Aorta (tissue), 5 donors: ENCODE measurements at regions not wholly inside any gene's neighbourhood (a gene's known extent, or its start where the extent isn't known, plus 50 kb on each side); places are given as distances from the start of the nearest gene placed in this dataset.

Experiments used
- ATAC-seq: fragments of 200-7000 bp; cut with Tn5 transposase; one replicate; pipeline ENCODE4 v1.9.1; 2022; ENCODE audit warnings: moderate library complexity; ENCODE audit not compliant: low FRiP score
- DNase-seq, 2 donors: peaks; one replicate each; pipeline ENCODE4 v3.0.0-alpha.2; 2020
- H3K27ac ChIP-seq, 2 donors: one replicate each; pipeline ENCODE4 v1.5.1; 2013; ENCODE audit warnings: low read length in 2 of 2, mild to moderate bottlenecking in 2 of 2, moderate library complexity in 2 of 2, control low read depth in 1 of 2, inconsistent platforms in 1 of 2, low read depth in 1 of 2
- H3K27me3 ChIP-seq, 2 donors: one replicate each; pipeline ENCODE4 v1.6.1; 2013; ENCODE audit warnings: control low read depth in 1 of 2, low read length in 1 of 2, mild to moderate bottlenecking in 1 of 2, moderate library complexity in 1 of 2; ENCODE audit not compliant: insufficient read depth in 2 of 2, control insufficient read depth in 1 of 2
- H3K36me3 ChIP-seq, 2 donors: one replicate each; pipeline ENCODE4 v1.6.1; 2013; ENCODE audit warnings: control low read depth in 1 of 2, low read length in 1 of 2, mild to moderate bottlenecking in 1 of 2; ENCODE audit not compliant: insufficient read depth in 2 of 2, control insufficient read depth in 1 of 2
- H3K4me1 ChIP-seq, 2 donors: one replicate each; pipeline ENCODE4 v1.6.1; 2013; ENCODE audit warnings: low read length in 2 of 2, control low read depth in 1 of 2, mild to moderate bottlenecking in 1 of 2, moderate library complexity in 1 of 2; ENCODE audit not compliant: insufficient read depth in 2 of 2, control insufficient read depth in 1 of 2
- H3K4me3 ChIP-seq, 2 donors: one replicate each; pipeline ENCODE4 v1.5.1; 2013; ENCODE audit warnings: low read length in 2 of 2, control low read depth in 1 of 2, mild to moderate bottlenecking in 1 of 2
- H3K9me3 ChIP-seq: one replicate; pipeline ENCODE4 v1.6.1; 2013; ENCODE audit warnings: mild to moderate bottlenecking, low read length; ENCODE audit not compliant: control insufficient read depth
- WGBS, 2 donors: extraction: QIAGEN DNeasy Blood & Tissue Kit; methylation state at CpG; one replicate each; pipeline ENCODE4 v1.1.7; 2013; 5-methylcytosine and 5-hydroxymethylcytosine counted together
- intact Hi-C, 2 donors: fragments of 100-400 bp; cut with DNase I; formaldehyde crosslinking; loops; one replicate each; pipeline versions ENCODE4 v1.14.2 to v1.15.0; 2022
- donor health status: healthy with polysubstance abuse.
- donor health status: Bipolar disorder and iron deficiency.
- donor health status: DM: no; HTN: no; CAD: no.
- donor health status: DM: no; HTN: no; CAD: no.
- donor health status: DM: yes; HTN: yes; CAD: no.

DNA sequence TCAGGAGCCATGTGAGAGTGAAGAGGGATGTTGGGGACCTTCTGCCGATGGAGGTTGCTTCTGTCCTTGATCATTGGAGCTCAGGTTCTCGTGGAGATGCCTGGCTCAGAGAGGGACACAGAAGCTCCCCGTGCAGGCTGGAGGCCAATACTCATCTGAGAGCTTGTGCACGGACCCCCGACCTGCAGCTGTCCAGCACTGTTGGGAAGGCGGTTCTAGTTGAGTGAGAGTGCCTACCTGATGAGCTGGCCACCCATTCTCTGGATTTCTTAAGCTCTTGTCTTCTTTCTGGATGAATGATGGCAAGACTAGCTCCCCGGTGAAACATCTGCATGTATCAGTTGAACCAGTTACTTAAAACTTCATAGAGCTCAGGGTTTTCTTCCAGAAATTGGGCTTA, 247.6 kb upstream of the MKI67 start:
- ATAC-seq (no peak), DNase-seq (no peak)
- no peaks in the 10 kb centered on the region for H3K4me1 ChIP-seq
- no peaks in the 10 kb centered on the region for H3K36me3 ChIP-seq
- no peaks in the 10 kb centered on the region for H3K27me3 ChIP-seq
- no peaks in the 10 kb centered on the region for H3K9me3 ChIP-seq
- no peak overlapping the region for H3K4me3 ChIP-seq
- H3K27ac ChIP-seq, result no peak overlapping the region
- WGBS, 2 donors, result 87 to 91% methylated on average over 7 of the region's 7 CpGs
- intact Hi-C loops, result no loop called here

DNA sequence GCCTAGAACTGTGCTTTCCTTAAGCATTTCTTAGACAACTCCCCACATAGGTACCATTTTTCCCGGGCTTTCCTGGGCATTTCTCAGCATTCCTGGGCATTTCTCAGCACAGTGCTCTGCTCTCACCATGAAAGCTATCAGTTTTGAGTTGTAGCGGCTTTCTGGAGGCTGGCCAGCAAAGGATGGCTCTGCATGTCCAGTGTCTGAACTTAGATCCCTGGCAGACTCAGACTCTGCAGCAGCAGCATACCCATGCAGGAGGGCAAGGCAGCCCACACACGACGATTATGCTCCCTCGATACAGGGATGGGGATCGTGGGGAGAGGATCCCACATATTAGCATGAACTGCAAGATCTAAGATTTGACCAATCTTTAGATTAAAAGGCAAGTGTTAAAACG, 248.9 kb upstream of the MKI67 start:
- H3K27me3 ChIP-seq, result no peaks in the 10 kb centered on the region
- DNase-seq, result no peak
- 78 to 80% methylated on average over 7 of the region's 7 CpGs for WGBS, 2 donors

DNA sequence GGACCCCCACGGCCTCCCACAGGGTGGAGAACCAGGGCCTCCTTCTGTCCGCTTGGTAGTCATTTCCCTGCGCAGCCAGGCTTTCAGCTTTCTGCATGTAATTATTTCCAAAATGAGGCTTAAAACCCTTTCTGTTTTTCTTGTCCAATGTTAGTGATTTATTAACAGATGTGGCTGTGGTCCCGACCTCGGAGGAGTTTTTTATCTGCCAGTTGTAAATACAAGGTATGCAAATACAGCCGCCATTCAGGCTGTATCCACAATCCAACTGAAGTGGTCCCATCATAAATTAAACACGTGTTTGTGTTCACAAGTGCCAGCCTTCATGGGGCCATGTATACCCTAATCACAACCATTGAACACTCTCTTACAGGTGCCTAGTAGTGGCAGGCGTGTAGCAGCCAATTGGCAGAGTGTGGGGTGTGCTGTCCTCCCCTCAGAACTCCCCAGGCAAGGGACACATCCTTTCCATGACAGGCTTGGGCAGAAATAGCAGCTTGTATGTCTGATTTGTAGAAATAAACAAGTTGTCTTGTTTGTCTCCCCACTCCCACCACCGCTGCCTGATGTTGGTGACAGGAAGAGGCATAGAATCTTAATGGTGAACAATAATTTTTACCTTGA, 251.3 kb upstream of the MKI67 start:
- intact Hi-C loops, result no loop called here
- H3K27ac ChIP-seq, result no peak overlapping the region
- 59 to 66% methylated on average over 9 of the region's 9 CpGs for WGBS, 2 donors
- H3K36me3 ChIP-seq, result no peaks in the 10 kb centered on the region
- no peaks in the 10 kb centered on the region for H3K27me3 ChIP-seq
- no peaks in the 10 kb centered on the region for H3K4me1 ChIP-seq
- DNase-seq, result no peak
- ATAC-seq, result no peak
- H3K9me3 ChIP-seq, result no peaks in the 10 kb centered on the region
- H3K4me3 ChIP-seq, result no peak overlapping the region

More for the DNA sequence above, 248.9 kb upstream of the MKI67 start:
- intact Hi-C loops, result no loop called here
- no peak for ATAC-seq
- H3K9me3 ChIP-seq, result no peaks in the 10 kb centered on the region
- no peak overlapping the region for H3K4me3 ChIP-seq
- no peak overlapping the region for H3K27ac ChIP-seq
- H3K4me1 ChIP-seq, result no peaks in the 10 kb centered on the region
- H3K36me3 ChIP-seq, result no peaks in the 10 kb centered on the region

DNA sequence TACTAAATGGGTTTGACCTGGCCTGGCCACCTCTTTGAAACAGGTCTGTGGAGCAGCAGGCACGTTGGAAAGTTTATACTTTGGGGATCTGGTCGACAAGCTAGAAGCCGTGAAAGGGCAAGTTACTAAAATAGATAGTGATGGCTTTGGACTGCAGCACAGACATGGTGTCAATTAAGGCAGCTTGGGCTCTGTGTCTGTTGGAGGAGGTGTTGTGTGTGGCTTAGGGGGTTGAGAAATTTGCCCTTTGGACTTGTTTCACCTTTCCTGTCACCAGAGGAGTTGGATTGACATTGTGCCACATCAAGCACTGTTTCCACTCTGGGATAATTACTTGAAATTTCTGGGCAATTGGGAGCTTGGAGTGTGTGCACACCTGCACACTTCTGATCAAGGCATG, 251.8 kb upstream of the MKI67 start:
- ATAC-seq, result no peak
- no peaks in the 10 kb centered on the region for H3K4me1 ChIP-seq

DNA sequence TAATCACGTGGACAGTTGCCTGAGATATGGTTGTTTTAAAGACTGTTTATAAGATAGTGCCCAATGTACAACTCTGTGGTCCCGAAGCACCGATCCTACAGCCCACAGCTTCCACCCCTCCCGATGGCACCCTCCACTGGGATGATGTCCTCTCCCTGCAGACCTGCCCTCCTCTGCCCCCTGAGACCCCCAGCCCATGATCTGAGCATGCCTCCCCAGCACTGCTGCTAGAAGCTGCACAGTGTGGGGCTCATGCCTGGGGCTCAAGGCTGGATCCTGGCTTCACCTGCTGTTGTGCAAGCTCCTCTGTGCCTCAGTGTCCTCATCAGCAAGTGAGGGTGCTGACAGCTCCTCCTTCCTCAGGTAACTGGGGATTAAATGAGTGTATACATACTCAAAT, 254.7 kb upstream of the MKI67 start:
- WGBS, 2 donors, result 74% methylated on average over 4 of the region's 4 CpGs
- Histone ChIP-seq H3K4me1 (no peaks in the 10 kb centered on the region), H3K27me3 (no peaks in the 10 kb centered on the region), H3K27ac (no peak overlapping the region), H3K9me3 (no peaks in the 10 kb centered on the region), H3K4me3 (no peak overlapping the region), H3K36me3 (no peaks in the 10 kb centered on the region)
- DNase-seq (no peak), ATAC-seq (no peak)
- intact Hi-C loops, result no loop called here

More for the DNA sequence above, 251.8 kb upstream of the MKI67 start:
- Histone ChIP-seq H3K36me3 (no peaks in the 10 kb centered on the region), H3K27me3 (no peaks in the 10 kb centered on the region), H3K27ac (no peak overlapping the region), H3K4me3 (no peak overlapping the region), H3K9me3 (no peaks in the 10 kb centered on the region)
- 60 to 63% methylated on average over 3 of the region's 3 CpGs for WGBS, 2 donors
- intact Hi-C loops, result no loop called here
- DNase-seq, result no peak

DNA sequence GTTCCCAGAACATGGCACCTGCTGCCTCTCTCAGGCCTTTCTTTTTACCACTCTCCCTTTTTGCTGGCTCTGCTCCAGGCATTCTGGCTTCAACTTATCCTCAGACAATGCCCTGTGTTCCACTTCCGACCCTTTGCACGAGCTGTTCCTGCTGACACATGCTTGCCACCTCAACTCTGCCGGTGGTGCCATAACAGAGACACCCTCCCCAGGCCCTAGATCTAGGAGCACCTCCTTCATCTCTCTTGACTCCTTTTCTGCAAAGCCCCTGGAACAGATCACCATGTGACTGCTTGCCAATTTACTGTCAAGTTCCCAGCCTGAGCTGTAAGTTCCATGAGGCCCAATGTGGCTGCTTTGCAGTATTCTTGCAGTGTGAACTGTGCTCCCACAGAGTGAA, 256.0 kb upstream of the MKI67 start:
- Histone ChIP-seq H3K27ac (no peak overlapping the region), H3K36me3 (no peaks in the 10 kb centered on the region), H3K4me1 (no peaks in the 10 kb centered on the region), H3K27me3 (no peaks in the 10 kb centered on the region), H3K9me3 (no peaks in the 10 kb centered on the region), H3K4me3 (no peak overlapping the region)
- intact Hi-C loops, result no loop called here
- ATAC-seq (no peak), DNase-seq (no peak)
- WGBS, 2 donors, result 54 to 70% methylated on average over 3 of the region's 3 CpGs

DNA sequence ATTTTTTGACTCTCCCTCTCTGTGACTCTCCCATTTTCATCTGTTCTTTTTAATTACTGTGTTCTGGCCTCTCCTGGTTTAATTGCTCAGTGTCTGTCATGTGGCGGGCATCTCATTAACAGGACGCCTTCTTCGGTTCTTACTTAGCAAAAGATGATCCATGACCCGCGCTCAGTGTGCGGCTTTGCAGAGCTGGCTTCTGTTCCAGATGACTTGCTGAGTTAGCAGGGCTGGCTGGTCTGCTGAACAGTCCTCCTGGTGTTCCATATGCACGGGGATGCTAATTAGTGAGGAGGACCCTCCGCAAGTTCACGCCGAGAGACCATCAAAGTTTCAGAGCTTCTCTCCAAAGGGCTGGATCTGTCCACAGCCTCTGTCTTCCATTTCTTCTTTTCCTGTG, 258.6 kb upstream of the MKI67 start:
- H3K9me3 ChIP-seq, result no peaks in the 10 kb centered on the region
- H3K4me1 ChIP-seq, result no peaks in the 10 kb centered on the region
- ATAC-seq (no peak), DNase-seq (no peak)
- no peak overlapping the region for H3K4me3 ChIP-seq
- no peak overlapping the region for H3K27ac ChIP-seq
- intact Hi-C loops, result no loop called here
- no peaks in the 10 kb centered on the region for H3K27me3 ChIP-seq
- WGBS, 2 donors, result 95 to 96% methylated on average over 10 of the region's 10 CpGs
- H3K36me3 ChIP-seq, result no peaks in the 10 kb centered on the region

DNA sequence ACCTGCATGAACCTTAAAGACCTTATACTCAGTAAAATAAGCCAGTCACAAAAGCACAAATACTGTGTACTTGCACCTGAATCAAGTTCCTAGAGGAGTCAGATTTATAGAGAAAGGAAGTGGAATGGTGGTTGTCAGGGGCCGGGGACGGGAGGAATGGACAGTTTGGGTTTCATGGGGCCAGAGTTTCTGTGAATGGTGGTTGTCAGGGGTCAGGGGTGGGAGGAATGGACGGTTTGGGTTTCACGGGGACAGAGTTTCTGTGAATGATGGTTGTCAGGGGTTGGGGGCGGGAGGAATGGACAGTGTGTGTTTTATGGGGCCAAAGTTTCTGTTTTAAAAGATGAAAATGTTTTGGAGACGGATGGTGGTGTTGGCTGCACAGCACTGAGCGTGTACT, 260.0 kb upstream of the MKI67 start:
- H3K36me3 ChIP-seq, result no peaks in the 10 kb centered on the region
- WGBS, 2 donors, result 51 to 65% methylated on average over 7 of the region's 7 CpGs
- ATAC-seq, result no peak
- no peaks in the 10 kb centered on the region for H3K4me1 ChIP-seq
- no peak for DNase-seq
- H3K4me3 ChIP-seq, result no peak overlapping the region
- no peaks in the 10 kb centered on the region for H3K9me3 ChIP-seq
- no peak overlapping the region for H3K27ac ChIP-seq
- H3K27me3 ChIP-seq, result no peaks in the 10 kb centered on the region
- intact Hi-C loops, result no loop called here

DNA sequence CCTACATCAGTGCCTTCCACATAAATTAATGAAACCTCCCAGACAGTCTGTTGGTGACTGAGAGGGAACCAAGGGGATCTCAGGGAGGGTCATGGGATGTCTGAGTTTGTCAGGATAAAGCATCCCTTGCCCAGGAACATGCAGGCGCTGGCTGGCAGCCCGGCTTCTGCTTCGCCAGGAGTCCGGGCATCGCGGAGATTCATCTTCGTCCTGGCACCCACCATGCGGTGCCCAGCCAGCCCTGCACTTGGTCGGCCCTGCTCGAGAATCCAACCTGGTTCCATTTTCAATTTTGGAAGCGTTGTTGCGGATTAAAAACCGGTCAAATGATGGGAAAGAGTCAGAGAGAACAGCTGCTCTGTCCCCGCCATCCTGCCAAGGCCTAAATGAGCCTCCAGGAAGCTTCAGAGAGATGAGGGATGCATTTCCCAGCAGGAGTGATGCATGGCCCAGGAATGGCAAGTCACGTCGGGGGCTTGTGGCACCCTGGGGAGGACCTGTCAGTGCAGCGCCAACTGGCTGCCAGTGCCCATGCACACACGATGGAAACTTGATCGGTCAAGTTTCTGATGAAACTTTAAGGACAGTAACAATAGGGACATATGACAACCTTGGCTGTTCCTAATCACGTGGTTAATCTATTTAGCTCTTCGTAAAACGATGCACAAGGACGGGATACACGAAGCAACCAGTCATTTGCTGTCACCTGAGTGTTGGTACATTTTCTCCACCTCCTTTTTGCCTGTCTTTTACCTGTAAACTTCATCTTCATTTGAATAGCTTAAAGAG, 260.8 kb upstream of the MKI67 start:
- DNase-seq, result no peak
- ATAC-seq, result no peak
- Histone ChIP-seq H3K27ac (no peak overlapping the region), H3K36me3 (no peaks in the 10 kb centered on the region), H3K27me3 (no peaks in the 10 kb centered on the region), H3K9me3 (no peaks in the 10 kb centered on the region), H3K4me1 (no peaks in the 10 kb centered on the region), H3K4me3 (no peak overlapping the region)
- intact Hi-C loops, result no loop called here
- WGBS, 2 donors, result 89% methylated on average over 24 of the region's 24 CpGs
